GM19395 (cell line): ENCODE measurements at regions not wholly inside any gene's neighbourhood (a gene's known extent, or its start where the extent isn't known, plus 50 kb on each side); places are given as distances from the start of the nearest gene placed in this dataset.
"Not testable (repeated sequence)": the region's sequence is repeated elsewhere in the genome, so short reads cannot be mapped to it uniquely, and the experiment has no call there.

Source experiments
- ATAC-seq: cut with Tn5 transposase; IDR thresholded peaks from one replicate; pipeline ENCODE4 v1.9.1; 2021; ENCODE audit warnings: mild to moderate bottlenecking, moderate library complexity; ENCODE audit not compliant: unreplicated experiment

DNA sequence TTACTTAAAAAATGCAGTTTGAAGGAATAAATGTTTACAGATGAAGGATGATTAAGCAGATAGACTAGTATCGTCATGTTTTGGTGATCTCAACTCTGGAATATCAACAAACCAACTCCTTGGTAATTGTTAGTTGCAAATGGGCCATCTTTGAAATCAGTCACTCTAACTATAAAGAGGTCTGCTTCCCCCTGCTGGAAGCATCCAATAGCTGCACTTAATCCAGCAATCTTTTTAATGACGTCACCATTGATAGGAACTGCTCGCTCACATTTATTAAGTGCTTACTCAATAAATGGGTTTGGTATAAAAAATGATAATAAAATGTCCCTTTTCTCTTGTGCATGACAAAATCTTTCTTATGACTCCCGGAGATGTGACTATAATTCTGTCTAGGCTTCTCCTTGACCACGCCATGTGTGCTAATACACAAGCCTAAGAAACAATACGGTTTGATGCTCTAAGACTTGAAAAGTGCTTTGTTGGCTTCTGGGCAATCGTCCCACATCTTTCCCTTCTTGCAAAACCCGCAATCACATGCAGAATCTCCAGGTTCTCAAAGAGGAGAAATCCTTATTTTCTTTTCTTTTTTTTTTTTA is 227.6 kb upstream of the POU1F1 start:
- peak; percentile 96 for ATAC-seq

DNA sequence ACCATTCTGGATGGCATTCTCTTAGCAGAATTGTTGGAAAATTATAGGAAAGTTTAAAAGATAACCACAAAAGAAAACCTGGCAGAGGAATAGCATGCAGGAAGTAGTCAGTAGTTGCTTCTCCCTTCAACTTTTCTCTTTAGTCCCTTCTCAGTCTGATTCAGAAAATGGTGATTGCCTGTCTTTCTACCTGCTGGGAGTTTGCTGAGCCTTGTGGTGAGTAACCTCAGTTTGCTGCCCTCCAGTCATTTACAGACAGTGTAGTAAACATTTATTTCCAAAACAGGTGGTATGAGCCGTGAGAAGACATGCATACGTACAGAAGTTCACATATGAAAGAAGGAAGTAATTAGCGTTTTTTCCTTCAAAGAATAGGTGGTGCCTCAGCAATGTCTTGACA is 224.7 kb upstream of the POU1F1 start:
- no peak for ATAC-seq

DNA sequence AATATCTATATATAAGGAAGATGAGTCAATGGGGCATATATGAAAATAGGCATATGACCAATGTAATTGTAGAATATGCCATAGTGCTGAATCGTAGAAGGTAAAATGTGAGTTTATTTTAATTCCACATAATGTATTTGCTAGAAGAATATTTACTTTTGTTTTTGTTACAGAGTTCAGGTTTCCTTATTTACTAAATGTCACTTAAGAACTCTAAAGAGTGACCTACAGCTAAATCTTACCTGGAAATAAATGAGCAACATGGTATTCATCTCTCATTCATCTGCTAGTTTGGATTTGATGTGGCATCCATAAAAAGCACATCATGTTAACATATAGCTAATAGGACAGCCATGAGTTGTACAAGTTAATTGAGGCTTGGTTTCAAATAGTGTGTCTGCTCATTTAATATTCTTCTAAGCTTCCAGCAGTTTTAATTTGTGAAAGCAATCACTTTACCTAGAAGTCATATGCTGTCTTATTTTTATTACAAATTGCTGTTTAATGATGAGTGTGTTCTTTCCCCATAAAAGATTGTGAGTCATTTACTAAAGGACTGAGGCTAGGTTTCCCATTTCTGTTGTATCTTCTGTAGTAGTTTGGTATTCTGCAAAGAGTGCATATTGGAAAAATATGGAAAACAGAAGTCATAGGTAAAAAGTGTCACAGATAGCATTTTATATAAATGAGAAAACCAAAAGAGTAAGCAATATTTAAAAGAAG is 222.1 kb upstream of the POU1F1 start:
- ATAC-seq = no peak

DNA sequence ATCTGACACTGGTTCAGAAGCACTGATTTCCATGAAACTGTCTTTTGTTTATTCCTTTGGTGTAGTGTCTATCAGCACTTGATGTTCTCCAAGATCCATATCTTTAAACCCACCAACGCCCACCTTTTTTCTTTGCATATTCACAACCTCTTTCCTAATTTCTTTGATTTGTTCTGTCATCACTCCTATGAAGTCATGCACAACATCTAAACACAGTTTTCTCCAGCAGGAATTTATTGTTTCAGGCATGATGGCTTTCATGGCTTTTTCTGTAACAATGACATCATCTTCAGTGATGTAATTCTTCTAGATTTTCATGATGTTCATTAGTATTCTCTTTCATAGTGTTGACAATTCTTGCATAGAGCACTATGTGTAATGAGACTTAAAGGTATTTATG is 219.6 kb upstream of the POU1F1 start:
- no peak for ATAC-seq

DNA sequence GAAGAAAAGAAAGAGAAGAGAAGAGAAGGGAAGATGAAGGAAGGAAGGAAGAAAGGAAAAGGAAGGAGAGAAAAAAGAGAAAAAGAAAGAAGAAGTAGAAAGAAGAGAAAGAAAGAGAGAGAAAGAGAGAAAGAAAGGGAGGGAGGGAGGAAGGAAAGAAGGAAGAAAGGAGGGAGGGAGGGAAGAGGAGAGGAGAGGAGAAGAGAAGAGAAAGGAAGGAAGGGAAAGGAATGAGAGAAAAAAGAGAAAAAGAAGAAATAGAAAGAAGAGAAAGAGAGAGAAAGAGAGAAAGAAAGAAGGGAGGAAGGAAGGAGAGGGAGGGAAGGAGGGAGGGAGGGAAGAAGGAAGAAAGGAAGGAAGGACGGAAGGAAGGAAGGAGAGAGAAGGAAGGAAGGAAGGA is 217.9 kb upstream of the POU1F1 start:
- no peak for ATAC-seq

DNA sequence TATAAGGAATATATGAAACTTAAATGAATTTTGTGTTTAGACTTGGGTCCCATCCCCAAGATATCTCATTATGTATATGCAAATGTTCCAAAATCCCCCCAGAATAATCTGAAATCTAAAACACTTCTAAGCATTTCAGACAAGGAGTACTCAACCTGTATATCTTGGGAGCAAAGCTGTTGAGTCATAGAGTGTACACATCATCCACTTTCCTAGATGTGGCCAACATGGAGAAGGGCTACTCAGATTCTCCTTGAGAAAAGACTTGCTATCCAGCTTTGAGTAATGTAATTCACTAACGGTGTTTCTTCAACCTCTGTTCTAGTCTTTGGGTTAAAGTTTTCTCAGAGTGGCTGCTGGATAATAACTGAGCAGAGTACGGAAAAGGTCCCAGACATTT is 215.5 kb upstream of the POU1F1 start:
- ATAC-seq = no peak

DNA sequence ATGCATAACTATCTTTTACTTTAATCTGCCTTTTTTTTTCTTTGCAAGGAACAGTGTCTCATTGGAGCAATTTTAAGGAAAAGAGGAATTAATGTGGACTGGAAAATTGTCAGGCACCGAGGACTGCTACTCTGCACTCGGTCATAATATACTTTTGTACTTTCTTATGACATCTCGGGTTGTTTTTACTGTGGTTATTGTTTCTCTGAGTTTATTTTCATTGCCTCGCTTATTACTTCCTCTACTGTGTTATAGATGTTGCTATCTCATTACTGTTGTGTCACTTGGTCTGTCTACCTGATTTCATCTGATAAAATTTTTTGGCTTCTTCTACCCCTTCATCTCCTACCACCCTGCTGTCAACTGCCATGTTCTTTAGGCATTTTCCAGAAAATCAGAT is 213.5 kb upstream of the POU1F1 start:
- no peak for ATAC-seq

DNA sequence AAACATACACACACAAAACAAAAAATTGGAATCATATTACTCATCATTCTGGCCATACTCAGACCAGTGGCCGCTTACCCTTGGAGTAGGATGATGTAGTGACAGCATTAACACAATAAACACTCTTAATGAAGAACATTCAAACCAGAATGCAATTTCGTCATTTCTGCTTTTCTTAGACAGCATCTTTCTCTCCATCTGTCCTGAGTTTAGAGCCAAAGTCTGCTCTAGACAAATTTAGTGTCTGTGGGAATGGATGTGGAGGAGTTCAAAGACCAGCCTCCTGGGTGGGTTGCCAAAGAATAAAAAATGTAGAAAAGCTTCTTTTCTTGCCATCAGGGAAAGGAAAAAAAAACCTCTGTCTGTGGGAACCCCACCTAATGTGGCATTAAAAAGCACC is 212.4 kb upstream of the POU1F1 start:
- no peak for ATAC-seq

DNA sequence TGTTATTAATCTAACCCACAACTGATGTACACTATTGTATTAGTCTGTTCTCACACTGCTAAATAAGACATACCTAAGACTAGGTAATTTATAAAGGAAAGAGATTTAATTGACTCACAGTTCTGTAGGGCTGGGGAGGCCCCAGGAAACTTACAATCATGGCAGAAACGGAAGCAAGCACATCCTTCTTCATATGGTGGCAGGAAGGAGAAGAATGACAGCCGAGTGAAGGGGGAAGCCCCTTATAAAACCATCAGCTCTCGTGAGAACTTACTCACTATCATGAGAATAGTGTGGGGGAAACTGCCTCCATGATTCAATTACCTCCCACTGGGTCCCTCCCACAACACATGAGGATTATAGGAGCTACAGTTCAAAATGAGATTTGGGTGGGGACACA is 210.3 kb upstream of the POU1F1 start:
- ATAC-seq = not testable (repeated sequence)

DNA sequence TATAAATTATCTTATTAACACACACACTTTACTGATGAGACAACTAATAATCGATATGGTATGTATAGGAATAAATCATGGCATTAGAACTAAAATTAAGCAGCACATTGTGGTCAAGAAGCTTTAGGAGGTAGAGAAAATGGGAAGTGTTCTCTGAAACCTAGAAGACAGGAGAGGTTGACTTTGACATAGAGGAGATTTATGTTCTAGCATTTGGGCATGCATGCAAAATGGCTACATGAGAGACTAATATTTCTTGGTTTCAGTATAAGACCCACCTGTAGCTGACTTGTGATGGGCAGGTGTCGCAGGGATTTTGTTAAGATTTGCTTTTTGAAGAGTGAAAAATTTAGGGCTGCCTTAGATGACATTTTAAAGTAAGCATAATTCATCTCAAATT is 209.7 kb upstream of the POU1F1 start:
- ATAC-seq = no peak

DNA sequence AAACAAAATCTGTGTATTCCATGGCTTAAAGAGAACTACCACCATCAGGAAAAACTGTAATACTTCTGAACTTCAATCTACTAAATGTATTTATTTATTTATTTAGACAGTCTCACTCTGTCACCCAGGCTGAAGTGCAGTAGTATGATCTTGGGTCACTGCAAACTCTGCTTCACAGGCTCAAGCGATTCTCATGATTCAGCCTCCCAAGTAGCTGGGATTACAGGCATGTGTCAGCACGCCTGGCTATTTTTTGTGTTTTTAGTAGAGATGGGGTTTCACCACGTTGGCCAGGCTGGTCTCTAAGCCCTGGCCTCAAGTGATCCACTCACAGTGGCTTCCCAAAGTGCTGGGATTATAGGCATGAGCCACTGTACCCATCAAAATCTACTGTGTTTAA is 202.3 kb upstream of the POU1F1 start:
- ATAC-seq = no peak

DNA sequence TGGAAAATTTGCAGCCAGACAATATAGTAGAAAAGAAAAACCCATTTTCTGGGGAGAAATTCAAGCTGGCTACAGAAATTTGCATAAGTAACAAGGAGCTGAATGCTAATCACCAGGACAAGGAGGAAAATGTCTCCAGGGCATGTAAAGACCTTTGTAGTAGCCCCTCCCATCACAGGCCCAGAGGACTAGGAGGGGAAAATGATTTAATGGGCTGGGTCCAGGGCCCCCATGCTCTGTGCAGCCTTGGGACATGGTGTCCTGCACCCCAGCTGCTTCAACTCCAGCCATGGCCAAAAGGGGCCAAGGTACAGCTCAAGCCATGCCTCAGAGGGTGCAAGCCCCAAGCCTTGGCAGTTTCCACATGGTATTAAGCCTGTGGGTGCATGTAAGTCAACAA is 197.6 kb upstream of the POU1F1 start:
- ATAC-seq = no peak

DNA sequence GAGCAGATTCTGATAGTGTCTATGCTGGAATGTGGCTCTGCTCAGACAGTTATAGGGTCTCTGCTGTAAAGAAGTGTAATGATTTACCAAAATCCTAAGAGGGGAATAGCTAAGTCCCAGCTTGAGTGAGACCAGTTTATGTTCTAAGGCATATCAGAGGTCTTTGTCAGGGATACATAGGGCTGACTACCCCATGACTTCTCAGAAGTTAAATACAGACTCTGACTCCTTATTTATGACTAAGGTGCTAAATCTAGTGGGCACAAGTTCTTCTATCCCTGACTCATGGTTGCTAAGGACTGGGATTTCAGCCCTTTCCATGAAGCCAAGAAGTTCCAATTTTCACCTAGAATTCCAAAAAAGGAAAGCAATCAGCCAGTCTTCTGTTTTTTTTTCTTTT is 192.6 kb upstream of the POU1F1 start:
- ATAC-seq = no peak

DNA sequence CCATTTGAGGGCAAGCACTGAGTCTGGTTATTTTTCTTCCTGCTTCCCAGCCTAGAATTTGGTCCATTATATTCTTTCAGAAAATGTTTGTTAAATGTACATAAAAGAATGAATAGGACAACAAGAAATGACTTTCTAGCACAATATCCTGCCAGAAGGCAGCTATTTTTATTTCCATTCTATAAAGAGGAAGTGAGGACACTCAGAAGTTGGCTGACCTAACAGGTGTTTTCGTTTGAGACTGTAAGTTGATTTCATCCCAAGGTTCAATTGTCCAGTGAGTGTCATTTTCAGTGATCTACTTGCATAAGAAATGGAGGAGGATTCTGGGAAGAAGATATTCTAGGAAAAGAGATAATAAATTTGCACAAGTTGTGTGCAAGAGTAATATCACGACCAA is 191.9 kb upstream of the POU1F1 start:
- no peak for ATAC-seq

DNA sequence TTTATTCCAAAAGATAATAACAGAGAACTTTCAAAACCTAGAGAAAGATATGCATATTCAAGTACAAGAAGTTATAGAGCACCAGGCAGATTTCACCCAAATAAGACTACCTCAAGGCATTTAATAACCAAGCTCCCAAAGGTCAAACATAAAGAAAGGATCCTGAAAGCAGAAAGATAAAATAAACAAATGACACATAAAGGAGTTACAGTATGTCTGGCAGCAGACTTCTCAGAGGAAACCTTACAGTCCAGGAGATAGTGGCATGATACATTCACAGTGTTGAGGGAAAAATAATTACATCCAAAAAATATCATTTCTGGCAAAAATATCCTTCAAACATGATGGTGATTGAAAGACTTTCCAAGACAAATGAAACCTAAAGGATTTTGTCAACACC is 185.8 kb upstream of the POU1F1 start:
- ATAC-seq = no peak

DNA sequence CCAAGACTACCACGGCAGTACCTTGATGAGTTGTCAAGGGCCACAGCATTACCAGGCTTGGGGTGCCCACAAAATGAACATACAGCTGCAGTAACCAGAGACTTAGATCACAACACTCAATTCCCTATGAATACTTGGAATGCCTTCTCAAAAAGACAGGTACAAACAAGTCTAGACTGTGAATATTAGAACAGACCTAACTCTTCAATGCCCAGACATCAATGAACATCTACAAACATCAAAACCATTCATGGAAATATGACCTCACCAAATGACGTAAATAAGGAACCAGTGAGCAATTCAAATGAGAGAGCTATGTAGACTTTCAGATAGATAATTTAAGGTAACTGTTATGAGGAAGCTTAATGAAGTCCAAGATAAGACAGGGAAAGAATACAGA is 185.1 kb upstream of the POU1F1 start:
- no peak for ATAC-seq

DNA sequence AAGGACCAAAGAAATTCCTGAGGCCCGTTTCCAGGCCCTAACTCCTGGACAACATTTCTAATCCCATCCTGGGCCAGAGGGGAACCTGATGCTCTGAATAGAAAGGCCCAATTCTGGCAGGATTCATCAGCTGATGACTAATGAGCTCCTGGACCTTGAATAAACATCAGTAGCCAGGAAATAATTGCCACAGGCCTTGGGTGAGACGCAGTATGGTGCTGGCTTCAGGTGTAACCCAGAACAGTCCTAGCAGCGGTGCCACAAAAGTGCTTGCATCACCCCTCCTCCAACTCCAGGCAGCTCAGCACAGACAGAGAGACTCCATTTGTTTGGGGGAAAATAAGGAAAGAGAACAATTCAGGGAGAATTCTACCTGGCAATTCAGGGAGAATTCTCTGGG is 184.7 kb upstream of the POU1F1 start:
- no peak for ATAC-seq

DNA sequence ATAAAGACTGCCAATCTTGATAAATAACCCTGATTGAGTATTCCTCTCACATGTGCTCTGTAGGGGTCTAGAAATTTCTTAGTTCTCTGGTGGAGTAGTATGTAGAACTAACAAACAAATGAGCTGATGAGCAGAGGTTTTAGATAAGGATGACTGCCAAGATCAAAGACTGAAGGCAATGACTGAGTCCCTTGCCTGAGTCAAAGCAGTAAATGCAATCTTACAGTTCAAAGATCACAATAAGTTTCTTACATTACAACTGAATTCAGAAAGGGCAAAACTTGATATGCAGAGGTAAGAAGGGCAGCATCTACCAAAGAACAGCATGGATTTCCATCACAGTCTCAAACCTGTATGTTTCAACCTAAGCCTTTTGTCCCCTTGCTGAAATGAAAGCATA is 172.2 kb upstream of the POU1F1 start:
- ATAC-seq = no peak

DNA sequence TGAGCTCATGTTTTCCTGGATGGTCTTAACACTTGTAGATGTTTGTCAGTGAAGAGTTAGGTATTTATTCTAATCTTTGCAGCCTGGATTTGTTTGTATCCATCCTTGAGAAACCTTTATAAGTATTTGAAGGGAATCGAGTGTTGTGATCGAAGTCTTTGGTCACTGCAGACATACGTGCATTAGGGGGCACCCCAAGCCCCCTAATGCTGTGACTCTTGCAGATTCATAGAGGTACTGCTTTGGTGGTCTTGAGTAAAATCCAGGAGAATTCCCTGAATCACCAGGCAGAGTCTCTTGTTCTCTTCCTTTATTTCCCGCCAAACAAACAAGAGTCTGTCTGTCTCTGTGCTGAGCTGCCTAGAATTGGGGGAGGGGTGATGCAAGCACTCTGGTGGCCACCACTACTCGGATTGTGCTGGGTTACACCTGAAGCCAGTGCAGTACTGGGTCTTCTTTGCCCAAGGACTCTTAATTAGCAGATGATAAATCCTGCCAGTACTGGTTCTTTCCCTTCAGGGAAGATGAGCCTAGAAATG is 170.5 kb upstream of the POU1F1 start:
- ATAC-seq = no peak

DNA sequence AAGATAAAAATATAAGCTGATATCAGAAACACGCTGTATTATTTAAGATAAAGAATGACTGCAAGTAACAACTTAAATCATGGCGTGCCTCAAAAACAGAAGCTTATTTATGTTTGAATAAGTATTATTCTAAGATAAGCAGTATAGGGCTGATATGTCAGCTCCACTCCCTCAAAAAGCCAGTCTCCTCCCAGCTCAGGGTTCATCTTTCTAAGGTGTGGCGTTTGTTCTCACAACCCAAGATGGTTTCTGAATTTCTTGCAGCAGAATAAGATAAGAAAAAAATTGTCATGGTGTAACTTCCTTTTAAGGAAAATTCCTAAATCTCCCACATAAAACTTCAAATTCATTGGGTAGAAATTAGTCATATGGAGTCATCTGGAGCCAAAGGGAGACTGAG is 166.1 kb upstream of the POU1F1 start:
- no peak for ATAC-seq

DNA sequence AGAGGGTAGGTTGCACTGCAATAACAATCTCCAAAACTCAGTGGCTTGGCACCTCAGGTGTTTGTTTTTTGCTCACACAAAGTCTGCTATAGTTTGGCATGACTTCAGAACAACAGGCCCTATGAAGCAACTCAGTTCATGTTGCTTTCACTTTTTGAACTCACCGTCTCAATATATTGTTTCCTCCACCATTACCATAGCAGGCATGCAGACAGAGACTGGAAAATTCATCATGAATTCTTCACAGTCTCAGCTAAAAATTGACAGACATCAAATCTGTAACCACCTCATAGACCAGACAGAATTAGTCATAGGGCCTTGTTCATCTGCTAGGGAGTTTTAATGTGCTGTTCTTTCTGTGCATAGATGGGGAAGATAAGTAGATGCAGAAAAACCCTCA is 161.4 kb upstream of the POU1F1 start:
- no peak for ATAC-seq

DNA sequence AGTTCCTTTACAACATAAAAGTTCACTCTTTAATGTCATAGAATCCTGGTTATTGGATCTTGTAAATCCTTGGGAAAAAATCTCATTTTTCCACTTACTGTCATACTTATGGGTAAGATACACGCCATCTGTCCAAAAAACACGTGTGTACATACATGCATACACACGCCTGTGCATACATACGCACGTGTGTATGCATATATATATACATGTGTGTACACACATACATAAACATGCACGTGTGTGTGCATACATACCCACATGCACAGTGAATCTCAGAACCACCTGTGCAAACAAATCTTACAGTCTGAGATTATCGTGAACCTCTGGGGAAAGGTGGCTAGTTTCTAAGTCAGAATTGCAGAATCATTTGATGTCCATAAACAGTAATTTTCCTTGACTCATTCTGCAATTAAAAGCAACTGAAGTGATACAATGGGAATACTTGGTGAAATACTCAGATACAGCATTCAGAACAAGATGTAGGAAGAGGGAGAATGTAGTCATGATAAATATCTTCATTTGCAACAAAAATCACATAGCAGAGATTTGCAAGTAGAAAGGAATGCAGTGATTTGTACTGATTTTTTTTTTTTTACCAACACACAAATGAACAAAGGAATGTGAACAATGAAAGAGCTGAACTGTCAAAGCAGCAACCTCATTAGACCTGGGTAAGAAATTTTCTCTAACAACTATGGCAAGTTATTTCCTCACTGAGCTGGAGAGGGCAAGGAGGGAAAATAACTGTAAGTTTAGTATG is 160.6 kb upstream of the POU1F1 start:
- ATAC-seq = no peak
